H9 (cell line): ENCODE measurements at regions not wholly inside any gene's neighbourhood (a gene's known extent, or its start where the extent isn't known, plus 50 kb on each side); places are given as distances from the start of the nearest gene placed in this dataset.

Source experiments
- DNase-seq: peaks from one replicate; pipeline ENCODE4 v3.0.0-alpha.2; 2017
- H2AFZ ChIP-seq: one replicate; pipeline ENCODE4 v1.6.1; 2013; ENCODE audit warnings: mild to moderate bottlenecking, low read length, control low read depth, moderate library complexity
- H2AK5ac ChIP-seq: 2 replicates; pipeline ENCODE4 v1.6.1; 2013; ENCODE audit warnings: low read length, control low read depth, mixed read lengths; ENCODE audit not compliant: insufficient read length
- H2BK120ac ChIP-seq: one replicate; pipeline ENCODE4 v1.6.1; 2013; ENCODE audit warnings: low read depth, mild to moderate bottlenecking, low read length, control low read depth, inconsistent platforms; ENCODE audit not compliant: poor library complexity, severe bottlenecking
- H2BK12ac ChIP-seq: 2 replicates; pipeline ENCODE4 v1.6.1; 2013; ENCODE audit warnings: low read length, control low read depth, mixed read lengths, low read depth; ENCODE audit not compliant: insufficient read length
- H2BK15ac ChIP-seq: 2 replicates; pipeline ENCODE4 v1.6.1; 2013; ENCODE audit warnings: low read depth, low read length, control low read depth
- H2BK20ac ChIP-seq: one replicate; pipeline ENCODE4 v1.6.1; 2013; ENCODE audit warnings: low read depth, mild to moderate bottlenecking, low read length, control low read depth, inconsistent platforms; ENCODE audit not compliant: poor library complexity, severe bottlenecking
- H2BK5ac ChIP-seq: 2 replicates; pipeline ENCODE4 v1.6.1; 2013; ENCODE audit warnings: low read length, control low read depth, mixed read lengths; ENCODE audit not compliant: insufficient read length
- H3K14ac ChIP-seq: 2 replicates; pipeline ENCODE4 v1.6.1; 2013; ENCODE audit warnings: low read length, control low read depth; ENCODE audit not compliant: insufficient read depth
- H3K18ac ChIP-seq: 2 replicates; pipeline ENCODE4 v1.6.1; 2013; ENCODE audit warnings: low read depth, mild to moderate bottlenecking, mixed read lengths, low read length, control low read depth; ENCODE audit not compliant: insufficient read length
- H3K23ac ChIP-seq: 2 replicates; pipeline ENCODE4 v1.6.1; 2013; ENCODE audit warnings: low read length, control low read depth, mixed read lengths, low read depth; ENCODE audit not compliant: insufficient read length
- H3K23me2 ChIP-seq: 2 replicates; pipeline ENCODE4 v1.6.1; 2013; ENCODE audit warnings: low read depth, mild to moderate bottlenecking, mixed read lengths, low read length, control low read depth; ENCODE audit not compliant: insufficient read length, poor library complexity, severe bottlenecking
- H3K27ac ChIP-seq: 2 replicates; pipeline ENCODE4 v1.5.1; 2013; ENCODE audit warnings: low read length, control low read depth, mixed read lengths, low read depth; ENCODE audit not compliant: insufficient read length
- H3K27me3 ChIP-seq: 2 replicates; pipeline ENCODE4 v1.6.1; 2013; ENCODE audit warnings: low read length, control low read depth, inconsistent platforms; ENCODE audit not compliant: insufficient read depth
- H3K4ac ChIP-seq: 2 replicates; pipeline ENCODE4 v1.6.1; 2013; ENCODE audit warnings: low read depth, mild to moderate bottlenecking, control low read depth, inconsistent platforms, low read length, moderate library complexity
- H3K4me1 ChIP-seq: 2 replicates; pipeline ENCODE4 v1.6.1; 2013; ENCODE audit warnings: low read length, control low read depth, inconsistent platforms; ENCODE audit not compliant: insufficient read depth
- H3K4me2 ChIP-seq: 2 replicates; pipeline ENCODE4 v1.6.1; 2013; ENCODE audit warnings: low read length, control low read depth, mixed read lengths; ENCODE audit not compliant: insufficient read length, insufficient read depth
- H3K56ac ChIP-seq: 2 replicates; pipeline ENCODE4 v1.6.1; 2013; ENCODE audit warnings: low read depth, mild to moderate bottlenecking, mixed read lengths, low read length, control low read depth; ENCODE audit not compliant: insufficient read length
- H3K79me1 ChIP-seq: 2 replicates; pipeline ENCODE4 v1.6.1; 2013; ENCODE audit warnings: low read depth, mild to moderate bottlenecking, moderate library complexity, low read length, control low read depth, inconsistent platforms; ENCODE audit not compliant: insufficient read depth, poor library complexity, severe bottlenecking
- H3K79me2 ChIP-seq: 2 replicates; pipeline ENCODE4 v1.6.1; 2013; ENCODE audit warnings: low read length, control low read depth, inconsistent platforms; ENCODE audit not compliant: insufficient read depth
- H3K9ac ChIP-seq: 2 replicates; pipeline ENCODE4 v1.6.1; 2013; ENCODE audit warnings: low read length, control low read depth, mixed read lengths; ENCODE audit not compliant: insufficient read length; ENCODE audit errors: extremely low read depth
- H3K9me3 ChIP-seq: one replicate; pipeline ENCODE4 v1.6.1; 2013; ENCODE audit warnings: low read depth, low read length, inconsistent platforms; ENCODE audit not compliant: control insufficient read depth
- H3T11ph ChIP-seq: one replicate; pipeline ENCODE4 v1.6.1; 2013; ENCODE audit warnings: mild to moderate bottlenecking, low read length, control low read depth, inconsistent platforms
- H4K20me1 ChIP-seq: one replicate; pipeline ENCODE4 v1.6.1; 2013; ENCODE audit not compliant: control insufficient read depth, insufficient read length, insufficient read depth
- H4K5ac ChIP-seq: 2 replicates; pipeline ENCODE4 v1.6.1; 2013; ENCODE audit warnings: low read depth, mild to moderate bottlenecking, mixed read lengths, low read length, control low read depth; ENCODE audit not compliant: insufficient read length
- H4K8ac ChIP-seq: replicated peaks from 2 replicates; pipeline ENCODE4 v1.6.1; 2013; ENCODE audit warnings: low read length, control low read depth, mixed read lengths, low read depth; ENCODE audit not compliant: insufficient read length
- H4K91ac ChIP-seq: 2 replicates; pipeline ENCODE4 v1.6.1; 2013; ENCODE audit warnings: low read depth, mild to moderate bottlenecking, moderate library complexity, mixed read lengths, low read length, control low read depth; ENCODE audit not compliant: insufficient read length
- H3K27ac Mint-ChIP-seq, 3 experiments: 2 replicates in 2 of 3; 3 replicates in 1 of 3; pipeline ENCODE4 v1.8.0; 2020 to 2021; ENCODE audit warnings: mixed read lengths in 3 of 3, mild to moderate bottlenecking in 1 of 3, moderate library complexity in 1 of 3
- H3K27me3 Mint-ChIP-seq: 2 replicates; pipeline ENCODE4 v1.8.0; 2021; ENCODE audit warnings: low read depth, mild to moderate bottlenecking, moderate library complexity, mixed read lengths
- H3K36me3 Mint-ChIP-seq, 3 experiments: 2 replicates in 2 of 3; 3 replicates in 1 of 3; pipeline ENCODE4 v1.8.0; 2020 to 2021; ENCODE audit warnings: low read depth in 3 of 3, mixed read lengths in 3 of 3; ENCODE audit not compliant: insufficient read depth in 1 of 3
- H3K4me1 Mint-ChIP-seq, 2 experiments: 2 replicates each; pipeline ENCODE4 v1.8.0; 2020; ENCODE audit warnings: mixed read lengths in 2 of 2
- H3K4me3 Mint-ChIP-seq, 2 experiments: 2 replicates in 1 of 2; 3 replicates in 1 of 2; pipeline ENCODE4 v1.8.0; 2020 to 2021; ENCODE audit warnings: mild to moderate bottlenecking in 2 of 2, mixed read lengths in 2 of 2, moderate library complexity in 1 of 2
- H3K9me3 Mint-ChIP-seq, 2 experiments: 2 replicates in 1 of 2; 3 replicates in 1 of 2; pipeline ENCODE4 v1.8.0; 2020; ENCODE audit warnings: mild to moderate bottlenecking in 2 of 2, mixed read lengths in 2 of 2, moderate library complexity in 1 of 2
- WGBS: extraction: QIAGEN DNeasy Blood & Tissue Kit; methylation state at CpG from one replicate; pipeline ENCODE4 v1.1.7; 2013; ENCODE audit warnings: missing lambda C conversion rate, low lambda C conversion rate, mixed read lengths; ENCODE audit not compliant: insufficient read length; ENCODE audit errors: extremely low coverage; 5-methylcytosine and 5-hydroxymethylcytosine counted together
- TF ChIP-seq, protein P1 (sequence below): fragments of 200-600 bp; sonication (generic); conservative IDR thresholded peaks from 3 replicates; pipeline ENCODE4 v1.8.0; 2021; ENCODE audit warnings: antibody characterized with exemption, mild to moderate bottlenecking

GRCh38 chr13:67986234-67986633, 756.1 kb upstream of the PCDH9 start:
- no peak overlapping the region for H3K18ac ChIP-seq
- H2BK20ac ChIP-seq, result no peak overlapping the region
- no peak overlapping the region for H3K4me2 ChIP-seq
- no peak overlapping the region for H3K14ac ChIP-seq
- no peak overlapping the region for H3K27ac Mint-ChIP-seq
- peaks cover 0 to under 1% of the 10 kb centered on the region in 2 experiments; a peak in 1 of 5 replicates for H3K9me3 Mint-ChIP-seq
- no peak overlapping the region for H2AK5ac ChIP-seq
- H3T11ph ChIP-seq, result no peak overlapping the region
- no peaks in the 10 kb centered on the region for H3K79me1 ChIP-seq
- no peak overlapping the region for H3K27ac ChIP-seq
- H3K4ac ChIP-seq, result no peak overlapping the region
- H4K91ac ChIP-seq, result no peak overlapping the region
- no peak overlapping the region for H2AFZ ChIP-seq
- no peaks in the 10 kb centered on the region for H3K4me1 Mint-ChIP-seq
- peaks cover 0 to 4% (median 0%) of the 10 kb centered on the region in 3 experiments; a peak in 1 of 7 replicates for H3K36me3 Mint-ChIP-seq
- H4K8ac ChIP-seq, result no peak overlapping the region
- no peaks in the 10 kb centered on the region for H4K20me1 ChIP-seq
- H3K9ac ChIP-seq, result no peak overlapping the region
- no peak for DNase-seq
- no peak overlapping the region for H3K56ac ChIP-seq
- H2BK5ac ChIP-seq, result no peak overlapping the region
- H3K4me1 ChIP-seq, result no peaks in the 10 kb centered on the region
- H3K4me3 Mint-ChIP-seq, result no peak overlapping the region
- TF ChIP-seq, protein P1, sequence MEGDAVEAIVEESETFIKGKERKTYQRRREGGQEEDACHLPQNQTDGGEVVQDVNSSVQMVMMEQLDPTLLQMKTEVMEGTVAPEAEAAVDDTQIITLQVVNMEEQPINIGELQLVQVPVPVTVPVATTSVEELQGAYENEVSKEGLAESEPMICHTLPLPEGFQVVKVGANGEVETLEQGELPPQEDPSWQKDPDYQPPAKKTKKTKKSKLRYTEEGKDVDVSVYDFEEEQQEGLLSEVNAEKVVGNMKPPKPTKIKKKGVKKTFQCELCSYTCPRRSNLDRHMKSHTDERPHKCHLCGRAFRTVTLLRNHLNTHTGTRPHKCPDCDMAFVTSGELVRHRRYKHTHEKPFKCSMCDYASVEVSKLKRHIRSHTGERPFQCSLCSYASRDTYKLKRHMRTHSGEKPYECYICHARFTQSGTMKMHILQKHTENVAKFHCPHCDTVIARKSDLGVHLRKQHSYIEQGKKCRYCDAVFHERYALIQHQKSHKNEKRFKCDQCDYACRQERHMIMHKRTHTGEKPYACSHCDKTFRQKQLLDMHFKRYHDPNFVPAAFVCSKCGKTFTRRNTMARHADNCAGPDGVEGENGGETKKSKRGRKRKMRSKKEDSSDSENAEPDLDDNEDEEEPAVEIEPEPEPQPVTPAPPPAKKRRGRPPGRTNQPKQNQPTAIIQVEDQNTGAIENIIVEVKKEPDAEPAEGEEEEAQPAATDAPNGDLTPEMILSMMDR, result no peak
- no peak overlapping the region for H2BK12ac ChIP-seq
- H2BK120ac ChIP-seq, result no peak overlapping the region
- no peak overlapping the region for H3K23ac ChIP-seq
- H2BK15ac ChIP-seq, result no peak overlapping the region
- no peaks in the 10 kb centered on the region for H3K79me2 ChIP-seq
- H3K27me3 Mint-ChIP-seq, result no peaks in the 10 kb centered on the region
- H3K27me3 ChIP-seq, result no peaks in the 10 kb centered on the region
- no peaks in the 10 kb centered on the region for H3K23me2 ChIP-seq
- no peaks in the 10 kb centered on the region for H3K9me3 ChIP-seq
- H4K5ac ChIP-seq, result no peak overlapping the region
- WGBS, result no CpG with 5 or more reads among the region's 1 CpG
